Suppressor macrophage (primary cell): ENCODE measurements at regions not wholly inside any gene's neighbourhood (a gene's known extent, or its start where the extent isn't known, plus 50 kb on each side); places are given as distances from the start of the nearest gene placed in this dataset.
A peak's percentile ranks its signal among the peaks of the same experiment; 100 is the strongest.

Experiments
- DNase-seq, 4 experiments: peaks; one replicate each; pipeline ENCODE4 v3.0.0-alpha.2; 2020 to 2022

DNA sequence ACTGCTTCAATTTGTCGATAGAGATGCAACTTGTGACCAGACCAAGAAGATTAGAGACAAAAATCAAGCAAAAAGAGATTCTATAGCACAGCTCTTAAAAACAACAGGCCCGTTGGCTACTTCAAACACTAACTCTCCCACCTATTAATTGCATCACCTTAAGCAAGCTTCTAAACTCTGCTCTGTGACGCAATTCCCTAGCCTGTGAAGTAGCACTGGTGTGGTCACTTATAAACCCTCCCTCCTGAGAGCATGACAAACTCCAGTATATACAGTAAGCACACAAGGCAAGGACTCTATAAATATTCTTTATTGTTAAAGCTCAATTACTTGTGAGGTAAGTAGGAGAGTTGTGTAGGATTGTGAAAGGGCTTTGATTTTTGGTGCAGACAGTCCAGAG lies 72.3 kb downstream of the CMPK2 start:
- DNase-seq = peak; percentile 6 to 60 (median 40)

GRCh38 chr2:6793913-6794312 lies 71.8 kb downstream of the CMPK2 start:
- no peak for DNase-seq

DNA sequence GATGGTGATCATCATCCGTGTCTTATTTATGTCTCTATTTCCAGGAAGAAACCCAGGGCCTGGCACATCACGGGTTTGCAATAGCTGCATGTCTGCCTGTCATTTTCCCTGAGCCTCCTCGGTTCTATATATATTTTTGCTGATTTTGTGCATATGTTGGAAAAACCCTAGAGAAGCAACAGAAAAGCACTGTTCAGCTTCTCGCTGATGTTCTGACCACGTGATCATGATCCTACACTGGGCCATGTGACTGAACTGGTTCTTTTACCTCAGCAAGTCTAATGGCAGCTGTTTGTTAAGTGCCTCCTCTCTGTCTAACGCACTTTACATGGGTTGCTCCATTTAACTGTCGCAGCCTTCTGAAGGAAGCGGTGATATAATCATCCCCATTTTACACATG lies 71.3 kb downstream of the CMPK2 start:
- DNase-seq = peak in 3 of 4 experiments; percentile 12 to 15 (median 13)
